ENCODE measurements at regions not wholly inside any gene's neighbourhood (a gene's known extent, or its start where the extent isn't known, plus 50 kb on each side); places are given as distances from the start of the nearest gene placed in this dataset.

GRCh38 chr14:28879573-28879996 is 113.0 kb downstream of the FOXG1 start:
- Histone ChIP-seq H3K36me3 (ENCODE audit: control insufficient read depth, insufficient read depth, low read length) (no peaks in the 10 kb centered on the region), H3K4me3 (replicated peaks; ENCODE audit: low read depth, low read length) (no peak overlapping the region), H3K27me3 (replicated peaks; ENCODE audit: control insufficient read depth, insufficient read depth, low read length) (no peaks in the 10 kb centered on the region)
- no peak for TF ChIP-seq CTCF (IDR thresholded peaks at IDR 0.05; ENCODE audit: insufficient read depth, low read length, poor library complexity, severe bottlenecking)
- DNase-seq (ENCODE audit: extremely low read depth, insufficient read length), result no peak

DNA sequence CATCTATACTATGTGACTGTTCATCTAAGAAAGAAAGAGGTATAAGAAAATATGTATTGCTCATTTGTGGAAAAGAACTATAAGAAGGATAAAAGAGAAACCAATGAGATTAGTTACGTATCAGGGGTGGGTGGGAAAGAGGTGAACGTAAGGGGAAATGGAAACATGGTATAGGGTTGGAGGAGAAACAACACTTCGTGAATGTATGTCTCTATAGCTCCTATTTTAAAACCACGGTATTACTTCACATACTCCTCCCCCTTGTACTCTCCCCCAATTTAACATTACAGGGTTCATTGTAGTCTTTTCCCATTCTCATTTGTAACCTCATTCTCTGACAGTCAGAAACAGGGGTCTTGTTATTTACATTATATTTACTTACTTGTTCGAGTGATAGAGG is 120.4 kb downstream of the FOXG1 start:
- DNase-seq (ENCODE audit: extremely low read depth, insufficient read length), result no peak
- no peaks in the 10 kb centered on the region for H3K36me3 ChIP-seq (ENCODE audit: control insufficient read depth, insufficient read depth, low read length)
- no peaks in the 10 kb centered on the region for H3K27me3 ChIP-seq (replicated peaks; ENCODE audit: control insufficient read depth, insufficient read depth, low read length)
- no peak for TF ChIP-seq CTCF (IDR thresholded peaks at IDR 0.05; ENCODE audit: insufficient read depth, low read length, poor library complexity, severe bottlenecking)
- H3K4me3 ChIP-seq (replicated peaks; ENCODE audit: low read depth, low read length), result no peak overlapping the region

DNA sequence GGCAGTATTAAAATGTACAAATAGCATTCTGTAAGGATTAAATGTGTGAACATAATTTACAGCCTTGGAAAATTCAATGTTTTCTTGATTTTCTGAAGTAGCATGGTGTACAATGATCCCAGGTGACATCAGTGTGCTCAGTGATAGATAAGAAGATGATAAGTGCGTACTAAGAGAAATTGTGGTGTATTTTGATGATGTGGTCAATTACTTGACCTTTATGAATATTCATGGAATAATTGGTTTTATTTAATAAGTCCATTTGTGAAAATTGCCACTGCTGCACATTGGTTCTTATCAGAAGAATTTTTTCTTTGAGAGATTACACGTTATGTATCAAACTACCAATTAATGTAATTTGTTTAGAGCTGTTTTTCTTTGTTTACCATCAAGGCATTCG is 128.8 kb downstream of the FOXG1 start:
- no peak overlapping the region for H3K4me3 ChIP-seq (replicated peaks; ENCODE audit: low read depth, low read length)
- no peak for DNase-seq (ENCODE audit: extremely low read depth, insufficient read length)
- no peak for TF ChIP-seq CTCF (IDR thresholded peaks at IDR 0.05; ENCODE audit: insufficient read depth, low read length, poor library complexity, severe bottlenecking)
- no peaks in the 10 kb centered on the region for H3K36me3 ChIP-seq (ENCODE audit: control insufficient read depth, insufficient read depth, low read length)
- H3K27me3 ChIP-seq (replicated peaks; ENCODE audit: control insufficient read depth, insufficient read depth, low read length), result no peaks in the 10 kb centered on the region

DNA sequence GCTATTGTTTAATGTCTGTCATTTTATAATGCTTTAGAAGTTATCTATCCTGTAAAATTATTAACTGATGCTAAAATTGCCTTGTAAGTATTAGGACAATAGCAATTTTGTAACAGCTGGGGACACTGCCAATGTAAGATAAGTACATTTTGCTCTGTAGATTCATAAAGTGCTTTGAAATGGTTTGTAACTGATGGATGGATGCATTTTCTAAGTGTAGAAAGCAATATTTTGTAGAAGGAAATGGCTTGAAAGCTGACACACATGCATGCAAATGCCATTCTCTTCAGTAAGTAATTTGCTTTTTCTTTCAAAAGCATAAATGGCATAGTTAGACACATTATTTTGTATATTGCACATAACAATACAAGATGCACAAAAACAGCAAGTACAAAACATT is 129.8 kb downstream of the FOXG1 start:
- no peak overlapping the region for H3K4me3 ChIP-seq (replicated peaks; ENCODE audit: low read depth, low read length)

DNA sequence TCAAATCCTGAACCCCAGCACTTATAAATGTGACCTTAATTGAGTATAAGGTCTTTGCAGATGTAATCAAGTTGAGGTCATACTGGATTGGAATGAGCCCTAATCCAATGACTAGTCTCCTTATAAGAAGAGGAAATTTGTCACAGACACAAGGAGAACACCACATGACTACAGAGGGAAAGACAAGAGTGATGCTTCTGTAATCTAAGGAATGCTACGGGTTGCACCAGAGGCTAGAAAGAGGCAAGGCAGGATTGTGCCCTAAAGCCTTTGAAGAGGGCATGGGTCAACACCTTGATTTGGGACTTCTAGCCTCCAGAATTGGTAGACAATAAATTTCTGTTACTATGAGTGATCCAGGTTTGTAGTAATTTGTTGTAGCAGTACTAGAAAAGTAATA is 135.0 kb downstream of the FOXG1 start:
- no peak for TF ChIP-seq CTCF (IDR thresholded peaks at IDR 0.05; ENCODE audit: insufficient read depth, low read length, poor library complexity, severe bottlenecking)
- no peaks in the 10 kb centered on the region for H3K27me3 ChIP-seq (replicated peaks; ENCODE audit: control insufficient read depth, insufficient read depth, low read length)
- H3K36me3 ChIP-seq (ENCODE audit: control insufficient read depth, insufficient read depth, low read length), result no peaks in the 10 kb centered on the region
- no peak overlapping the region for H3K4me3 ChIP-seq (replicated peaks; ENCODE audit: low read depth, low read length)
- DNase-seq (ENCODE audit: extremely low read depth, insufficient read length), result no peak

More for the DNA sequence above, 129.8 kb downstream of the FOXG1 start:
- Histone ChIP-seq H3K36me3 (ENCODE audit: control insufficient read depth, insufficient read depth, low read length) (no peaks in the 10 kb centered on the region), H3K27me3 (replicated peaks; ENCODE audit: control insufficient read depth, insufficient read depth, low read length) (no peaks in the 10 kb centered on the region)
- DNase-seq (ENCODE audit: extremely low read depth, insufficient read length), result no peak
- TF ChIP-seq CTCF (IDR thresholded peaks at IDR 0.05; ENCODE audit: insufficient read depth, low read length, poor library complexity, severe bottlenecking), result no peak

- DNase-seq (ENCODE audit: extremely low read depth, insufficient read length), result no peak
- no peak overlapping the region for H3K4me3 ChIP-seq (replicated peaks; ENCODE audit: low read depth, low read length)
- no peak for TF ChIP-seq CTCF (IDR thresholded peaks at IDR 0.05; ENCODE audit: insufficient read depth, low read length, poor library complexity, severe bottlenecking)
- no peaks in the 10 kb centered on the region for H3K36me3 ChIP-seq (ENCODE audit: control insufficient read depth, insufficient read depth, low read length)
- no peaks in the 10 kb centered on the region for H3K27me3 ChIP-seq (replicated peaks; ENCODE audit: control insufficient read depth, insufficient read depth, low read length)
These were observed 136.3 kb downstream of the FOXG1 start for GRCh38 chr14:28902930-28903329.
